Astrocyte of the spinal cord (primary cell): ENCODE measurements at regions not wholly inside any gene's neighbourhood (a gene's known extent, or its start where the extent isn't known, plus 50 kb on each side); places are given as distances from the start of the nearest gene placed in this dataset.

Experiments used
- DNase-seq: peaks from one replicate; pipeline ENCODE4 v3.0.0; 2011; ENCODE audit warnings: low read depth, low spot score
- H3K4me3 ChIP-seq: 2 replicates; pipeline ENCODE4 v1.5.1; 2011; ENCODE audit warnings: low read depth, mild to moderate bottlenecking, low read length, moderate library complexity
- in situ Hi-C: cut with HindIII; loops from 2 replicates; pipeline ENCODE4 v1.10.0; 2017; ENCODE audit warnings: low sequenced_read_pairs
- TF ChIP-seq, protein P1 (sequence below): IDR thresholded peaks from 2 replicates; pipeline ENCODE4 v1.5.1; 2012; ENCODE audit warnings: low read depth, mild to moderate bottlenecking, low read length, inconsistent platforms

DNA sequence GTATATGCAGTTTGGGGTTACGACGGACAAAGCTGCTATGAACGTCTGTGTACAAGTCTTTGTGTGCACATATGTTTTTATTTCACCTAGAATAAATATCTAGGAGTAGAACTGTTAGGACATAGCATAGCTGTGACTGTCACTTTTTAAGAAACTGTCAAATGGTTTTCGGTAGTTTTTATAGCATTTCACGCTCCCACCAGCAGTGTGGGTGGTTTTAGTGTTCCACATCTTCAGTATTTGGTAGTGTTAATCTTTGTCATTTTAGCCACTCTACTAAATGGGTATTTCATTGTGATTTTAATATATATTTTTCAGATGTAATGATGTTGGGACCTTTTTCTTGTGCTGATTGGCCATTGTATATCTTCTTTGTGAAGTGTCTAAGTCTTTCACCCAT lies 109.1 kb upstream of the BCAT1 start:
- H3K4me3 ChIP-seq, result no peak overlapping the region
- in situ Hi-C loops, result no loop called here
- TF ChIP-seq, protein P1, sequence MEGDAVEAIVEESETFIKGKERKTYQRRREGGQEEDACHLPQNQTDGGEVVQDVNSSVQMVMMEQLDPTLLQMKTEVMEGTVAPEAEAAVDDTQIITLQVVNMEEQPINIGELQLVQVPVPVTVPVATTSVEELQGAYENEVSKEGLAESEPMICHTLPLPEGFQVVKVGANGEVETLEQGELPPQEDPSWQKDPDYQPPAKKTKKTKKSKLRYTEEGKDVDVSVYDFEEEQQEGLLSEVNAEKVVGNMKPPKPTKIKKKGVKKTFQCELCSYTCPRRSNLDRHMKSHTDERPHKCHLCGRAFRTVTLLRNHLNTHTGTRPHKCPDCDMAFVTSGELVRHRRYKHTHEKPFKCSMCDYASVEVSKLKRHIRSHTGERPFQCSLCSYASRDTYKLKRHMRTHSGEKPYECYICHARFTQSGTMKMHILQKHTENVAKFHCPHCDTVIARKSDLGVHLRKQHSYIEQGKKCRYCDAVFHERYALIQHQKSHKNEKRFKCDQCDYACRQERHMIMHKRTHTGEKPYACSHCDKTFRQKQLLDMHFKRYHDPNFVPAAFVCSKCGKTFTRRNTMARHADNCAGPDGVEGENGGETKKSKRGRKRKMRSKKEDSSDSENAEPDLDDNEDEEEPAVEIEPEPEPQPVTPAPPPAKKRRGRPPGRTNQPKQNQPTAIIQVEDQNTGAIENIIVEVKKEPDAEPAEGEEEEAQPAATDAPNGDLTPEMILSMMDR, result no peak
- DNase-seq, result no peak

DNA sequence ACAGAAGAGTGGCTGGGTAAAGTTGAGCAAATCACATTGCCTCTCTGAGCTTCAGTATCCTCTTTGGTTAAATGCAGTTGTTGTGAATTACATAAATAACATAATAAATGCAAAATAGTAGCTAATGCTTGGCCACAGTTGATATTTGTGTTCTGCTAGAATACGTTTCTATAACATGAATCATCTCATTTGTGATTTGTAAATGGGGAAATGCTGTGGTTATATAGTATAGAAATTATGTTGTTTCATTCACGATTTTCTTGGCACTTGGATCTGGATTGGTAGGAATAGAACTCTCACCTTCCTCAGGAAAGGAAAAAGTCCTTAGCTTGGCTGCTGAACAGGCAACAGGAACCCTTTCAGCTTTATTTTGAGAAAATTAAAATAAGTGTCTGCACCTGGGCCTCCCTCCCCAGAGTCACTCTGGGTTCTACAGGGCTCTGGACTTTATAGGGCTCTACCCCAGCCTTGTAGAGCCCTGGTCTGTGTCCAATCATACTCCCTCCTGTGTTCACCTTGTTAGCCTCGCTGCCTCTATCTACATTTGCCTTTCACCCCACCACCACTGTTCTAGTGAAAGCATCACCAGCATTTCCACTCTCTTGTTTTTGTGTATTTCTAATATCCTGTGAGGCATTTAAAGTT lies 107.7 kb upstream of the BCAT1 start:
- no peak for DNase-seq
- in situ Hi-C loops, result no loop called here
- TF ChIP-seq, protein P1, result no peak
- no peak overlapping the region for H3K4me3 ChIP-seq

DNA sequence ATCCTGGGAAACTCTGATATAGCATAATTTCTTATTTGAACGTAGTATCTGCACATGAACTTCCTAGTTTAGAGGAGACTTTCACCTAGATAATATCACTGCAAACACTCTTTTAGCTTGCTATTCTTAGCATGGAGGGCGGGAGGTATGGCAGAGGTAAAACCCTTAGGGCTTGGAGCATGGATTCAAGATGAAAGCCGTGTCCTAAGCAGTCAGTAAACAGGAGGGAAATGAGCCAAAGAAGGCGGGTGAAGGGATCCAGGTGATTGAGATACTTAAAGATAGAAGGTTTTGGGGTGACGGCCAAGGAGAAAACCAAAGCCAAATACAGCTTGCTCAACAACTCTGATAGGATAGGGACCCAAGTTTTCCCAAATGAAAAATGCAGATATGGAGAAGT lies 107.1 kb upstream of the BCAT1 start:
- no peak overlapping the region for H3K4me3 ChIP-seq
- DNase-seq, result no peak
- in situ Hi-C loops, result no loop called here
- TF ChIP-seq, protein P1, result no peak

DNA sequence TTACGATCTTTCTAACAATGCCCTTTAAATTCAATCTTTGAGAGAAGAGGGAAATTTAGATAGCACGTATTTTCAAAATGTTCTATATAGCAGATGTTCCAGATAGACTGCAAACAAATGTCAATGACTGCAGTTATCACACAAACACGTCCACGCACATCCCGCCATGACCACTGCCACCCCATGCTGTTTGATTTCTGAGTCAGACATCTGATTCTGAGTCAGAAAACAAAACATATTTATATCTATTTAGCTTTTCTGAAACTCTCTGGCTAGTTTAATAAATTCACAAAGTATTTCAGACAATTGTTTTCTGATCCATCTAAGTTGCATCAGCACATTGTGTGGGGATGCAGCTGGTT lies 105.9 kb upstream of the BCAT1 start:
- in situ Hi-C loops, result no loop called here

DNA sequence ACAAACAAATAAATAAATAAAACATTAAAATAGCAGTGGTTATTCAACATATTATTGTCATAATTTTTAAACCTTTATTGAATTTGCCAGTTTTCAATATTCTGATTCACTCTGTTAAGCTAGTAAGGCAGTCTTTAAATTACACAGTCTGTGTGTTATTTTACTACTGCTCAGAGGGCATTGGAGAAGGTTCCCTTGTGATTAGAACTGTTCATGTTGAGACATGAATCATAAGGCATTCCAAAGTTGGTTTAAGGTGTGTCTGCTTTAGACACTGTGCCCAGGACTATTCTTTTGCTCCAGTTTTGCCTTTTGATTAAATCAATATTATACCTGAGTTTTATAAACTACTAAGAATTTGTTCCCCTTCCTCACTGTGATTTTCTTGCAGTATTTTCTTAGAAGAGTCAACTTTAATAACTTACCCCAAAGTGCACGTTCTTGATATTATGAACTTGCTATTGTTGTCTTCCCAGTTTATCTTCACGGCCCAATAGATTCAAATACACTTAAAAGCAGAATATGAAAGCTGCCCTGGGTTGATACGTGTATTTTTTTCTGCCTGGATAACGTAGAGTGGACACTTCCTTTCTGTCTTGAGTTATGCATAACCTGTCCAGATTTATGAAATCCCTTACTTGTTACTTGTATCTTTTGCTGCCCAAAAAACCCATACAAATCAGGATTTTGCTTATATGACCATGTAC lies 105.3 kb upstream of the BCAT1 start:
- TF ChIP-seq, protein P1, result no peak
- peak; percentile 10 for DNase-seq
- H3K4me3 ChIP-seq, result no peak overlapping the region
- in situ Hi-C loops, result no loop called here

More for the DNA sequence above, 105.9 kb upstream of the BCAT1 start:
- TF ChIP-seq, protein P1, result no peak
- DNase-seq, result peak; percentile 58
- no peak overlapping the region for H3K4me3 ChIP-seq

DNA sequence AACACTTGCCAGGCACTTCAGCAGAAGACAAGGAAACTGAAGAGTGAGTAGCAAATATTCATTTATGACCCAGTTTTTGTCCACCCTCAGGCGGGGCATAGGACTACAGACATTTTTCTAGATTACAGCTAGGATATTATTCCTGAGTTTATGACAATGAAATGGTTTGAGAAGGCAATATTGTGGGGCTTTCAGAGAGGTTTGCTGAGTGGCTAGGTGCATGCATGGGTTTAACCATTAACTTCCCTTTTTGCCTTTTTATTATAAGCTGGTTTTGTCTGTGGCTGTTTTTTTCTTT lies 104.0 kb upstream of the BCAT1 start:
- H3K4me3 ChIP-seq, result no peak overlapping the region
- in situ Hi-C loops, result no loop called here
- no peak for DNase-seq
- TF ChIP-seq, protein P1, result no peak
